ENCODE measurements at regions not wholly inside any gene's neighbourhood (a gene's known extent, or its start where the extent isn't known, plus 50 kb on each side); places are given as distances from the start of the nearest gene placed in this dataset.

DNA sequence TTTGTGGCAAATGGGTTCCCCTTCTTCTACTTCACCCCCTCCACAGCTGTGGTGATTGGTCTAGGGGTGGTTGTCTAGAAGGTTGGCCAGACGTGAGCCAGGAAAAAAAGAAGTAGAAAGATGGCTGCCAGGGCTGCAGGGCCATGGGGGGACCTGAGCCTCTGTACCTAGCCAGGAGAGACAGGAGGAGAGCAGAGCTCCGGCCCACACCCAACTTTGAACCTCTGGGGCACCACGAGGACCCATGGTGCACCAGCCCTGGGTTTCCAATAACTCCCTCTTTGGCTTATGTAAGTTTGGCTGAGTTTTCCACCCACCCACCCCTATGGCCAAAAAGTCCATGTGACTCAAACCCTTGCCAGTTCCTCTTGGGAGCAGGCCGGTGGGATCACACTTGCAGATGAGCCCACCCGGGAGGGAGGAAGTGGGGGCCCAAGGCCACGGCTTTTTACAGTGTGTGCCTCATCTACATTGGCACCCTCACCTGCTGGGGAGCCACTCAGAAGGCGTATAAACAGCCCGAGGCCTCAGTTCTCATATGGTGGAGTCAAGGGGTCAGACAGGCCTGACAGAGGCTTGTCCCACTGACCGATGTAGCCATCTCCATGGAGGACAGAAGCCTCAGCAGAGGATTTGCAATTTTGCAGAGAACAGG lies 293.1 kb upstream of the HDAC4 start:
- Histone ChIP-seq H3K4me1 (ENCODE audit: insufficient read depth) (no peaks in the 10 kb centered on the region), H4K20me1 (replicated peaks; ENCODE audit: insufficient read depth) (no peaks in the 10 kb centered on the region), H3K9me2 (ENCODE audit: insufficient read depth) (peaks cover 4% of the 10 kb centered on the region; the same call in 1 of the 2 replicates), H3K79me2 (replicated peaks; ENCODE audit: insufficient read depth) (no peaks in the 10 kb centered on the region), H3K4me3 (no peak overlapping the region), H3K4me2 (no peak overlapping the region), H3K36me3 (ENCODE audit: insufficient read depth) (no peaks in the 10 kb centered on the region), H3F3A (replicated peaks; ENCODE audit: low read depth) (no peaks in the 10 kb centered on the region), H2AFZ (no peak overlapping the region), H3K27me3 (ENCODE audit: insufficient read depth) (no peaks in the 10 kb centered on the region), H3K27ac (ENCODE audit: low read depth) (no peak overlapping the region)
- no peaks in the 10 kb centered on the region for H3K9me3 Mint-ChIP-seq
- peaks cover 25% of the 10 kb centered on the region; the same call in 2 of the 3 replicates for H3K4me1 Mint-ChIP-seq
- DNase-seq (ENCODE audit: low spot score) (no peak), ATAC-seq (no peak)
- no peaks in the 10 kb centered on the region for H3K36me3 Mint-ChIP-seq (ENCODE audit: low read depth)
- no peak overlapping the region for H3K27ac Mint-ChIP-seq
- peaks cover 6% of the 10 kb centered on the region for H3K27me3 Mint-ChIP-seq (ENCODE audit: insufficient read depth, low read depth, poor library complexity)
- TF ChIP-seq ZNF331 (CRISPR knock-in tag; IDR thresholded peaks at IDR 0.05; ENCODE audit: low read depth) (no peak), CREB1 (CRISPR knock-in tag; IDR thresholded peaks at IDR 0.05; ENCODE audit: low read depth) (no peak), STAT1 (IDR thresholded peaks at IDR 0.05; ENCODE audit: unreplicated experiment) (no peak), POLR2AphosphoS5 (IDR thresholded peaks at IDR 0.05; ENCODE audit: low read depth) (no peak)
- TF ChIP-seq, protein P1, sequence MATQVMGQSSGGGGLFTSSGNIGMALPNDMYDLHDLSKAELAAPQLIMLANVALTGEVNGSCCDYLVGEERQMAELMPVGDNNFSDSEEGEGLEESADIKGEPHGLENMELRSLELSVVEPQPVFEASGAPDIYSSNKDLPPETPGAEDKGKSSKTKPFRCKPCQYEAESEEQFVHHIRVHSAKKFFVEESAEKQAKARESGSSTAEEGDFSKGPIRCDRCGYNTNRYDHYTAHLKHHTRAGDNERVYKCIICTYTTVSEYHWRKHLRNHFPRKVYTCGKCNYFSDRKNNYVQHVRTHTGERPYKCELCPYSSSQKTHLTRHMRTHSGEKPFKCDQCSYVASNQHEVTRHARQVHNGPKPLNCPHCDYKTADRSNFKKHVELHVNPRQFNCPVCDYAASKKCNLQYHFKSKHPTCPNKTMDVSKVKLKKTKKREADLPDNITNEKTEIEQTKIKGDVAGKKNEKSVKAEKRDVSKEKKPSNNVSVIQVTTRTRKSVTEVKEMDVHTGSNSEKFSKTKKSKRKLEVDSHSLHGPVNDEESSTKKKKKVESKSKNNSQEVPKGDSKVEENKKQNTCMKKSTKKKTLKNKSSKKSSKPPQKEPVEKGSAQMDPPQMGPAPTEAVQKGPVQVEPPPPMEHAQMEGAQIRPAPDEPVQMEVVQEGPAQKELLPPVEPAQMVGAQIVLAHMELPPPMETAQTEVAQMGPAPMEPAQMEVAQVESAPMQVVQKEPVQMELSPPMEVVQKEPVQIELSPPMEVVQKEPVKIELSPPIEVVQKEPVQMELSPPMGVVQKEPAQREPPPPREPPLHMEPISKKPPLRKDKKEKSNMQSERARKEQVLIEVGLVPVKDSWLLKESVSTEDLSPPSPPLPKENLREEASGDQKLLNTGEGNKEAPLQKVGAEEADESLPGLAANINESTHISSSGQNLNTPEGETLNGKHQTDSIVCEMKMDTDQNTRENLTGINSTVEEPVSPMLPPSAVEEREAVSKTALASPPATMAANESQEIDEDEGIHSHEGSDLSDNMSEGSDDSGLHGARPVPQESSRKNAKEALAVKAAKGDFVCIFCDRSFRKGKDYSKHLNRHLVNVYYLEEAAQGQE (IDR thresholded peaks at IDR 0.05; ENCODE audit: unreplicated experiment) = no peak
- TF ChIP-seq, protein P2, sequence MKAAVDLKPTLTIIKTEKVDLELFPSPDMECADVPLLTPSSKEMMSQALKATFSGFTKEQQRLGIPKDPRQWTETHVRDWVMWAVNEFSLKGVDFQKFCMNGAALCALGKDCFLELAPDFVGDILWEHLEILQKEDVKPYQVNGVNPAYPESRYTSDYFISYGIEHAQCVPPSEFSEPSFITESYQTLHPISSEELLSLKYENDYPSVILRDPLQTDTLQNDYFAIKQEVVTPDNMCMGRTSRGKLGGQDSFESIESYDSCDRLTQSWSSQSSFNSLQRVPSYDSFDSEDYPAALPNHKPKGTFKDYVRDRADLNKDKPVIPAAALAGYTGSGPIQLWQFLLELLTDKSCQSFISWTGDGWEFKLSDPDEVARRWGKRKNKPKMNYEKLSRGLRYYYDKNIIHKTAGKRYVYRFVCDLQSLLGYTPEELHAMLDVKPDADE (IDR thresholded peaks at IDR 0.05) = no peak
- no peak overlapping the region for H3K4me3 Mint-ChIP-seq

DNA sequence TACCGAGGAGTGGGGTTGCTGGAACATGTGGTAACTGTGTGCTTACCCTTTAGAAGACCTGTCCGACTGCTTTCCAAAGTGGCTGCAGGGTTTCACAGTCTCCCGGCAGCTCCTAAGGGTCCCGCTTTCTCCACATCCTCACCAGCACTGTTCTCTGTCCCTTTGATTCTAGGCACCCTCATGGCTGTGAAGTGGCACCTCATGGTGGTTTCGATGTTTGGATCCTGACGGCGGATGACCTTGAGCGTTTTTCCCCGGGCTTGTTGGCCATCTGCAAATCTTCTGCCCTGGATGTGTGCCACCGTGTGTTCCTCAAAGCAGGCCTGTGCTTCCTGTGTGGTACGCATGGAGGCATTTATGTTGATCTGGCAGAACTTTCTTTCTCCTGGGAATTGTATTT lies 292.5 kb upstream of the HDAC4 start:
- H3K36me3 ChIP-seq (ENCODE audit: insufficient read depth) = no peaks in the 10 kb centered on the region
- ATAC-seq (no peak), DNase-seq (ENCODE audit: low spot score) (no peak)
- Mint-ChIP-seq H3K9me3 (no peaks in the 10 kb centered on the region), H3K36me3 (ENCODE audit: low read depth) (no peaks in the 10 kb centered on the region), H3K4me3 (no peak overlapping the region), H3K4me1 (peaks cover 25% of the 10 kb centered on the region; the same call in 2 of the 3 replicates), H3K27me3 (ENCODE audit: insufficient read depth, low read depth, poor library complexity) (peaks cover 6% of the 10 kb centered on the region), H3K27ac (no peak overlapping the region)
- no peak overlapping the region for H3K27ac ChIP-seq (ENCODE audit: low read depth)
- H3K4me2 ChIP-seq = no peak overlapping the region
- no peaks in the 10 kb centered on the region for H4K20me1 ChIP-seq (replicated peaks; ENCODE audit: insufficient read depth)
- H3K4me1 ChIP-seq (ENCODE audit: insufficient read depth) = no peaks in the 10 kb centered on the region
- H3K79me2 ChIP-seq (replicated peaks; ENCODE audit: insufficient read depth) = no peaks in the 10 kb centered on the region
- TF ChIP-seq, protein P1 (IDR thresholded peaks at IDR 0.05; ENCODE audit: unreplicated experiment) = no peak
- TF ChIP-seq STAT1 (IDR thresholded peaks at IDR 0.05; ENCODE audit: unreplicated experiment) = no peak
- TF ChIP-seq, protein P3, sequence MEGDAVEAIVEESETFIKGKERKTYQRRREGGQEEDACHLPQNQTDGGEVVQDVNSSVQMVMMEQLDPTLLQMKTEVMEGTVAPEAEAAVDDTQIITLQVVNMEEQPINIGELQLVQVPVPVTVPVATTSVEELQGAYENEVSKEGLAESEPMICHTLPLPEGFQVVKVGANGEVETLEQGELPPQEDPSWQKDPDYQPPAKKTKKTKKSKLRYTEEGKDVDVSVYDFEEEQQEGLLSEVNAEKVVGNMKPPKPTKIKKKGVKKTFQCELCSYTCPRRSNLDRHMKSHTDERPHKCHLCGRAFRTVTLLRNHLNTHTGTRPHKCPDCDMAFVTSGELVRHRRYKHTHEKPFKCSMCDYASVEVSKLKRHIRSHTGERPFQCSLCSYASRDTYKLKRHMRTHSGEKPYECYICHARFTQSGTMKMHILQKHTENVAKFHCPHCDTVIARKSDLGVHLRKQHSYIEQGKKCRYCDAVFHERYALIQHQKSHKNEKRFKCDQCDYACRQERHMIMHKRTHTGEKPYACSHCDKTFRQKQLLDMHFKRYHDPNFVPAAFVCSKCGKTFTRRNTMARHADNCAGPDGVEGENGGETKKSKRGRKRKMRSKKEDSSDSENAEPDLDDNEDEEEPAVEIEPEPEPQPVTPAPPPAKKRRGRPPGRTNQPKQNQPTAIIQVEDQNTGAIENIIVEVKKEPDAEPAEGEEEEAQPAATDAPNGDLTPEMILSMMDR (conservative IDR thresholded peaks at IDR 0.05; ENCODE audit: low read depth in 2 of 2) = no peak
- TF ChIP-seq NANOG (IDR thresholded peaks at IDR 0.05; ENCODE audit: borderline replicate concordance) = no peak
- no peak for TF ChIP-seq EZH2phosphoT487 (IDR thresholded peaks at IDR 0.05; ENCODE audit: unreplicated experiment)
- no peaks in the 10 kb centered on the region for H3K27me3 ChIP-seq (ENCODE audit: insufficient read depth)
- H3F3A ChIP-seq (replicated peaks; ENCODE audit: low read depth) = no peaks in the 10 kb centered on the region
- peaks cover 4% of the 10 kb centered on the region; the same call in 1 of the 2 replicates for H3K9me2 ChIP-seq (ENCODE audit: insufficient read depth)
- no peak overlapping the region for H2AFZ ChIP-seq
- H3K4me3 ChIP-seq = no peak overlapping the region
